ENCODE measurements at regions not wholly inside any gene's neighbourhood (a gene's known extent, or its start where the extent isn't known, plus 50 kb on each side); places are given as distances from the start of the nearest gene placed in this dataset.

DNA sequence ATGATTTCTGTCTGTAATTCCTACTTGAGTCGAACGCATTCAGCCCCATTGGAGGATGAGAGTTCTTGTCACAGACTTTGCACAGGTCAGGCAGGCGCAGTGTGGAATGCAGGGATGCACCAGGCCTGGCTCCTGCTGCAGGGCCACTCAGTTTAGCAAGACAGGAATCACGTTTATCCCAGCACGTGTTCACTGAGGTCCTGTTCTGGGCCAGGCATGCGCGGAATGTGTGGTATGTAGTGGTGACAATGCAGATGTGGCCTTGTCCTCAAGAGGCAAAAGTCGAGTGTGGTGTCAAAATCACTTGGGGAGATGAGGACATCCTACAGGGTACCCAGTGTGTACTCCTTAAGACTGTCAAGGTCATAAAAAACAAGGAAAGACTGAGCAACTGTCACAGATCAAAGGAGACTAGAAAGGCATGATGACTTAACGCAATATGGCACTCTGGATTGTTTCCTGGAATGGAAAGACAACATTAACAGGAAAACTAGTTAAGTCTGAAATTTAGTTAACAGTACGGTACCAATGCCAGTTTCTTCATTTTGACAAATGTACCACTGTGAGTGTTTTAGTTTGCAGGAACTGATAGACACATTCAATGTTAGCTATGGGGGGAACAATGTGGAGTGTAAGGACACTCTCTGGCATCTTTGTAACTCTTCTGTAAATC is 121.5 kb upstream of the ADAMTS18 start:
- no peak for TF ChIP-seq TAF1 (IDR thresholded peaks at IDR 0.05; ENCODE audit: borderline replicate concordance, low read depth, low read length)
- no peak for DNase-seq (ENCODE audit: insufficient read length)
- FAIRE-seq: no peak

DNA sequence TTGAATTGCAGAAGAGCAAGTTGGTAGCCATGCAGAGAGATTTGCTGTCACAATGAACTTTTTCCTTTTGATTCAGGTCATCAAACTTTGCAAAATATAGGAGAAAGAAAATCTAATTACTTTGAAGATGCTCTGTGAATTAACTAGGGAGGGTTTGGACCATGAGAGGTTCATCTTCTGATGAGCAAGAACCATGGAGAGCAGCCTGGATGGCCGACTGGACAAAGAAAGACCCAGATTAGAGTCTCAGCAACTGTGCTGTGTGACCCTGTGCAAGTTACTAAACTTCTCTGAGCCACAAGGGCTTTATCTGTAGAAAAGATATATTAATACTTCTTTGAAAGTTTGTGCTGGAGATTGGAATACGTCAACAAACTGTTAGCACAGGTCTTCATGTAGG is 122.6 kb upstream of the ADAMTS18 start:
- TF ChIP-seq POLR2A (IDR thresholded peaks at IDR 0.05; ENCODE audit: low read depth, low read length) (no peak), TAF1 (IDR thresholded peaks at IDR 0.05; ENCODE audit: borderline replicate concordance, low read depth, low read length) (no peak), POLR2AphosphoS5 (IDR thresholded peaks at IDR 0.05; ENCODE audit: low read depth, low read length) (no peak)
- DNase-seq (ENCODE audit: insufficient read length) (no peak), FAIRE-seq (no peak)

DNA sequence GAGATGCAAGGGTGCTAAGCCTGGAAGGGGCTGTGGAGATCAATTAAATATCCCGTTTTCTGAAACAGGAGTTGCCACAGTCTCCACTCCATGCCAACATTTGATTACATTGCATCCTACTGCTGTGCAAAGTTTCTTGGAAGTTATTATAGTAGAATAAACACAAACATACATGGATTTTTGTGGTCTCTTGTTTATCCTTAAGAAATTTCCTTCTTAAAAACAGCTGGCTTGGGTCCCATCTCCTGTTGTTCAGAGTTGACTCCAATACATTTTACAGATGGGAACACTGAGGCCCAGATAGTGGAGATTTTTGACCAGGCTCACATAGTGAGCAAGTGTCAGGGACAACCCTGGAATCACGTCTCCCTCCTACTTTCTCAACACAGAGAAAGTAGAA is 124.0 kb upstream of the ADAMTS18 start:
- no peak for FAIRE-seq
- TF ChIP-seq TAF1 (IDR thresholded peaks at IDR 0.05; ENCODE audit: borderline replicate concordance, low read depth, low read length): no peak
- no peak for TF ChIP-seq POLR2AphosphoS5 (IDR thresholded peaks at IDR 0.05; ENCODE audit: low read depth, low read length)
- TF ChIP-seq POLR2A (IDR thresholded peaks at IDR 0.05; ENCODE audit: low read depth, low read length): no peak
- no peak for DNase-seq (ENCODE audit: insufficient read length)

DNA sequence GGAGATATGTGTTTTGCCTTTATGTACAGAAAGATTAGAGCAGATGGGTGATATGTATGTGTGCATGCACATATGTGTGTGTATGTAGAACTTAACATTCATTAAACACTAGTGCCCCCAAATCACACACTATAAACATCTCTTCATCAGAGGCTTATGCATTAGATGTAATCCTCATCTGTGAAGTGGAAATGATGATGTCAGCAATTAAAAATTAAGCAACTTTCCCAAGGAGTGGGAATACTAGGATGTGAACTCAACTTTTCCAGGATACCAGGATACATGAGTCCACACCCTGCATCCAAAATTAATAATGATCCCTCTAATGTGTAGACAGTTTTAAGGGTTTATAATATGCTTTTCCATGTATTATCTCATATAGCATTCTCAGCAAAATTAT is 127.7 kb upstream of the ADAMTS18 start:
- TF ChIP-seq POLR2AphosphoS5 (IDR thresholded peaks at IDR 0.05; ENCODE audit: low read depth, low read length) (no peak), TAF1 (IDR thresholded peaks at IDR 0.05; ENCODE audit: borderline replicate concordance, low read depth, low read length) (no peak), POLR2A (IDR thresholded peaks at IDR 0.05; ENCODE audit: low read depth, low read length) (no peak)
- DNase-seq (ENCODE audit: insufficient read length) (no peak), FAIRE-seq (no peak)

DNA sequence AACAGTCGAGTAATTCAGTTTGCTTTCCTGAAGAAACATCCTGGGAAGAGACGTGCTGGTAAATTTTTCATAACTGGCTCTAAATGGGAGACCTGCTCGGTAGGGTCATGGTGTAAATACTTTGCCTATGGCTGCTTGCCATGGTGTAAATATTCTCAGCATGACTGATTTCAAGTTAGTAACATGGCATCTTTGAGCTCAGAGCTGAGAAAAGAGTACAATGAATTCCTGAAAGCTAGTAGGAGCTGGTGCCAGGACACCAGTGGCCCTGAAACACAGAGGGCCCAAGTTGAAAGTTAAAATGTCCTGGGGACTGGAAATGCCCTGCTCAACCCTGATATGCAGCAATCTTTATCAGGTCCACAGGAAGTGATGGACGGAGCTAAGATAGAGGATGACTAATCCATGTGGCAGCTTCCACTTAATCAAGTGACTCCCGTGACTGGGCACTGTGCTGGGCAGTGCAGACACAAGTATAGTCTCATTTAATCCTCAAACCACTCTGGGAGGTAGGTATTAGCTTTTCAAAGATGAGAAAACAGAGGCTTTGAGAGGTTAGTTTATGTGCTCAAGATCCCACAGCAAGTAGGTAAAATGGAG is 130.1 kb upstream of the ADAMTS18 start:
- FAIRE-seq: no peak
- no peak for DNase-seq (ENCODE audit: insufficient read length)
- no peak for TF ChIP-seq POLR2AphosphoS5 (IDR thresholded peaks at IDR 0.05; ENCODE audit: low read depth, low read length)
- no peak for TF ChIP-seq TAF1 (IDR thresholded peaks at IDR 0.05; ENCODE audit: borderline replicate concordance, low read depth, low read length)
- TF ChIP-seq POLR2A (IDR thresholded peaks at IDR 0.05; ENCODE audit: low read depth, low read length): no peak

DNA sequence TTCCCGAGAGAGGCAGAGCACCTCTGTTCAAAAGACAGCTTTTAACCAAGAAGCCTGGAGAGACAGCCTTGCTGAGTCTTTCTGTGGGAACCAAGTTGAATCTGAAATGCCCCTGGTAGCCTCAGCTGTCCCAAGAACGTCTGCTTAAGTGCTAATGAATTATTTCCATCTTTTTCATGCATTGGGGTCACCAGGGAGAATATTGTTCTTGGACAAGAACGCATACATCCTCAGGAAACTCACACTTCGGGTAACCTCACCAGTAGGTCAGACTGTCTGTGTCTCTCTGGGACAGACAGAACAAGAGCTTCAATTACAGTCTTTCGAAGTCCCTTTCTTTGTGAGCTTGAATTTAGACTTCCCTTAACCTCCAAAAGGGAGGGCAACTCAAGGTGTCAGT is 134.6 kb upstream of the ADAMTS18 start:
- FAIRE-seq (no peak), DNase-seq (ENCODE audit: insufficient read length) (no peak)
- TF ChIP-seq POLR2AphosphoS5 (IDR thresholded peaks at IDR 0.05; ENCODE audit: low read depth, low read length) (no peak), TAF1 (IDR thresholded peaks at IDR 0.05; ENCODE audit: borderline replicate concordance, low read depth, low read length) (no peak), POLR2A (IDR thresholded peaks at IDR 0.05; ENCODE audit: low read depth, low read length) (no peak)

DNA sequence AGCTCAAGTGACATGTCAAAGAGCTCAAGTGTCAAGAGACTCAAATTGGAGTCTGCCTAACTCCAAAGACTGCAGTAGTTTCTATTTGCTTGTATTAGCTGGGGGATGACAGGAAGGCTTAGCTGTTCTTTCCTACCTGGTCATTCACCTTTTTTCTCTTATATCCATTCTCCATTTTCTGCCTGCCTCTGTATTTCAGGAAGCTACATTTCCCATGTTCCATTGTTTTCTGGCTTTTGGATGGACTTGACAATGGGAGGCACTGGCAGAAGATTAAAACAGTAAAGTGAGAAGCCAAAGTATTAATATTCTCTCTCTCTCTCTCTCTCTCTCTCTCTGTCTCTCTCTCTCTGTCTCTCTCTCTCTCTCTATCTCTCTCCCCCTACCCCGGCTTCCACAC is 135.7 kb upstream of the ADAMTS18 start:
- FAIRE-seq (no peak), DNase-seq (ENCODE audit: insufficient read length) (no peak)
- TF ChIP-seq POLR2AphosphoS5 (IDR thresholded peaks at IDR 0.05; ENCODE audit: low read depth, low read length): no peak
- no peak for TF ChIP-seq TAF1 (IDR thresholded peaks at IDR 0.05; ENCODE audit: borderline replicate concordance, low read depth, low read length)
- no peak for TF ChIP-seq POLR2A (IDR thresholded peaks at IDR 0.05; ENCODE audit: low read depth, low read length)

DNA sequence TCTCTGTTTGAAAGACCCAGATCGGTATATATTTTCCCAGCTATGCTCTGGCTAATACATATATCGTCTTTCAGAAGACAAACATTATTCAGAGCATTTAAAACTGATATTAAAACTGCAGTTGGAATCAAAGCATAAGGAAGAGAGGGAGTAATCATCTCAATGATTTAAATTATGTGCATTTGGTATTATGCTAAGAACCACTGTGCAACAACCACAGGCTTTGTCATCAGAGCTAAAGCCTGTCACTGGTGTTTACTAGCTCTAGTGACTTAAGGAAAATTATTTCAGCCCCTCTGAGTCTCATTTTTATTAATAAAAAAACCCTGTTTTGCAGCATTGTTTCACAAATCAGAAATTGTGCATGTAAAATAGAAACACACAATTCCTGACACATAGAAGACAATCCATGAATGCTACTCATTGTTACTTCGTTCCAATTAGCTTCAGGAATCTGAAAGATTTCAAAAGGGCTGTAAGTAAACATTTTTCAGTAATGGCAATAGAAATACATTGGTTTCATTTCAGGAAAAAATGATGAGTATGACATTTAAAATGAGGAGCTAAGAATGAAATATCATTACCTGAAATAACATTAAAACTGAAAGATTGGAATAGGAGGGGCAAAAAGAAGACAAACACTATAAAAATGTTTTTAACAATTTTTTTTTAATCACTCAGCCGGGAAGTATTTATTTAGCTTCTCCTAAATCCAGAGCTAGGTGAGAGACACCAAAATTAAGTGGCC is 136.5 kb upstream of the ADAMTS18 start:
- no peak for FAIRE-seq
- TF ChIP-seq POLR2A (IDR thresholded peaks at IDR 0.05; ENCODE audit: low read depth, low read length) (no peak), POLR2AphosphoS5 (IDR thresholded peaks at IDR 0.05; ENCODE audit: low read depth, low read length) (no peak), TAF1 (IDR thresholded peaks at IDR 0.05; ENCODE audit: borderline replicate concordance, low read depth, low read length) (no peak)
- DNase-seq (ENCODE audit: insufficient read length): no peak

DNA sequence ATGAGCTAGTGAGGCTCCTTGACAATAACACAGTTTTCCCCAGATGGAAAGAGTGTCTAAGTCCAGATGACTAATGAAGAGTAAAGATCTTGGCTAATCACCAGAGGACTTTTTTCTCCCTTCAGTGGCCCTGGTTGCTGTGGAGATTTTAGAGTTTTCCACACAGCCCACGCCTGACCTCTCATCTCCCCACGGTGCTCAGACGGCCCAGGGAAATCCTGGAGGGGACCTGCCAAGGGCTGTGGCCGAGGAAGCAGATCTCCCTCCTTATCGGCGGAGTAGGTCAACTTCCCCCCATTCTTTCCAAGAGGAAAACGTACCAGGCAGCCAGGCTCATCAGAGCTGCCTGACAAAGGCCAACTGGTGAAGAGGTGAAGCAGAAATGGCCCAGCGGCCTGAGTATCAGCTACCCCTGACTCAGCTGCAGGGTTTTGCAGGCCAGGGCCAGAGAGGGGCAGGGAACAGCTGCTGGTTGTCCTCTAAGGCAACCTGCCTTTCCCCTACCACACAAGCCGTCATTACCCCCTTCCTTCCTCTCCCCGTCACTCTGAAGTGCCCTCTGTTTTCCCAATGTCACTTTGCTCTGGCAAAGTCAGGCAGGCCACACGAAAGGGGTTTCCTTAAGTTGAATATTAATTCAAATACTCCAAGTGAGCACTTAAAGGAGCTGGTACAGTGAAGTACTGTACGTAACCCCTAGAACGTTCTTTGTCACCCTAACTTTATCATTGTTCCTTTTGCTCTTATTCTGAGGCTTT is 140.2 kb upstream of the ADAMTS18 start:
- TF ChIP-seq TAF1 (IDR thresholded peaks at IDR 0.05; ENCODE audit: borderline replicate concordance, low read depth, low read length) (no peak), POLR2A (IDR thresholded peaks at IDR 0.05; ENCODE audit: low read depth, low read length) (no peak), POLR2AphosphoS5 (IDR thresholded peaks at IDR 0.05; ENCODE audit: low read depth, low read length) (no peak)
- DNase-seq (ENCODE audit: insufficient read length) (no peak), FAIRE-seq (no peak)

DNA sequence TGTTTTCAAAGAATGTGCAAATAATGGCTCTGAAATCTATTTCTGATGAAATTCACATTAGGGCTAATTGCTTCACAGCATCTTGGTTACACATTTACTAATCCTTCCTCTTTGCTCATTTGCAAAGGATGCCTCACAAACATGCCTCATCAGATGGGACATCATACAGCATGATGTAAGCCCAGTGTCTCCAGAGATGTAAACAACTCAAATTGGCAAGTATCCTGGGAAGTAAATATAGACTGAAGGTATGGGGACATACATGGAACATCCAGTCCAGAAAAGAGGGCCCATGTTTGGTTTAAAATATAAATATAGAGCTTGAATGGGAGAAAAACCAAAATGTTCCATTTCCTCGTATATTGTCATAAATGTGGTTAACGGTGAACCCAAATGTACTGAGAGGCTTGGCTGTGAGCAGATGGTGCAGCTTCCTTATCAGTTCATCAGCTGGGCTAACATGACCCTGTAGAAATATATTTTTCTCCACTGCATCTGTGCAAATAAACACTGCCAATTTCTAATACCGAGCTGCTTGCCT is 142.9 kb upstream of the NUDT7 start:
- DNase-seq (ENCODE audit: insufficient read length) (no peak), FAIRE-seq (no peak)
- TF ChIP-seq POLR2A (IDR thresholded peaks at IDR 0.05; ENCODE audit: low read depth, low read length) (no peak), TAF1 (IDR thresholded peaks at IDR 0.05; ENCODE audit: borderline replicate concordance, low read depth, low read length) (no peak), POLR2AphosphoS5 (IDR thresholded peaks at IDR 0.05; ENCODE audit: low read depth, low read length) (no peak)

DNA sequence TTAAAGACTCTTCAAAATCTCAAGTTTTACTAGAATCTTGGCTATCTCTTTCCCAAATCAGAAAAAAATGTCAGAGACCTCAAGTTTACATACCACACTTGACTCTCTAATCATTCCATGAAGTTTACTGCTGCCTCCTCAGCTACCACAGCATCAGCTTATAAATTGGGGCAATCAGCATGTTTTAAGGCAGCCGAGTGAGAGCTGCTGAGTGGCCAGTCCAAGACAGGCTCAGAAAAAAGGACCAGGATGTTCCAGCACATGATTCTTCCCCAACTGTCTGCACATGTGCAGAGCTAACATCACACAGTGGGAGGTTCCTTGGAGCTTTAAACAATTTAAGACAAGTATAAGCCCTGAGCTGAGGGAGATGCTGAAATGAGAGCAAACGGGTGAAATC is 140.6 kb upstream of the NUDT7 start:
- TF ChIP-seq TAF1 (IDR thresholded peaks at IDR 0.05; ENCODE audit: borderline replicate concordance, low read depth, low read length) (no peak), POLR2AphosphoS5 (IDR thresholded peaks at IDR 0.05; ENCODE audit: low read depth, low read length) (no peak), POLR2A (IDR thresholded peaks at IDR 0.05; ENCODE audit: low read depth, low read length) (no peak)
- DNase-seq (ENCODE audit: insufficient read length) (no peak), FAIRE-seq (no peak)
